ENCODE measurements at regions not wholly inside any gene's neighbourhood (a gene's known extent, or its start where the extent isn't known, plus 50 kb on each side); places are given as distances from the start of the nearest gene placed in this dataset.
"Not testable (repeated sequence)": the region's sequence is repeated elsewhere in the genome, so short reads cannot be mapped to it uniquely, and the experiment has no call there.

GRCh38 chr2:8122520-8122919 is 559.3 kb upstream of the ID2 start:
- Histone ChIP-seq H3K27ac (no peak overlapping the region), H3K4me1 (peaks cover 0 to 9% (median 7%) of the 10 kb centered on the region in 3 donors), H3K36me3 (no peaks in the 10 kb centered on the region), H3K4me3 (no peak overlapping the region), H3K9me3 (no peaks in the 10 kb centered on the region), H3K27me3 (no peaks in the 10 kb centered on the region)
- no peak for FAIRE-seq
- 85 to 94% methylated on average over 7 of the region's 7 CpGs for WGBS, 2 donors
- DNase-seq, result no peak
- ATAC-seq, result no peak
- intact Hi-C loops (cut with DNase I), result no loop called here
- no peak for TF ChIP-seq CTCF (IDR thresholded peaks at IDR 0.05)

- H3K9me3 ChIP-seq, result no peaks in the 10 kb centered on the region
- ATAC-seq (no peak), DNase-seq (no peak), FAIRE-seq (no peak)
- no peak overlapping the region for H3K27ac ChIP-seq
- no peaks in the 10 kb centered on the region for H3K27me3 ChIP-seq
- 48 to 51% methylated on average over 2 of the region's 2 CpGs for WGBS, 2 donors
- H3K4me3 ChIP-seq, result no peak overlapping the region
- intact Hi-C loops (cut with DNase I), result no loop called here
- no peaks in the 10 kb centered on the region for H3K36me3 ChIP-seq
- H3K4me1 ChIP-seq, result peaks cover 0 to 9% (median 7%) of the 10 kb centered on the region in 3 donors
- TF ChIP-seq CTCF (IDR thresholded peaks at IDR 0.05), result no peak
These were observed 558.4 kb upstream of the ID2 start for GRCh38 chr2:8123464-8123863.

DNA sequence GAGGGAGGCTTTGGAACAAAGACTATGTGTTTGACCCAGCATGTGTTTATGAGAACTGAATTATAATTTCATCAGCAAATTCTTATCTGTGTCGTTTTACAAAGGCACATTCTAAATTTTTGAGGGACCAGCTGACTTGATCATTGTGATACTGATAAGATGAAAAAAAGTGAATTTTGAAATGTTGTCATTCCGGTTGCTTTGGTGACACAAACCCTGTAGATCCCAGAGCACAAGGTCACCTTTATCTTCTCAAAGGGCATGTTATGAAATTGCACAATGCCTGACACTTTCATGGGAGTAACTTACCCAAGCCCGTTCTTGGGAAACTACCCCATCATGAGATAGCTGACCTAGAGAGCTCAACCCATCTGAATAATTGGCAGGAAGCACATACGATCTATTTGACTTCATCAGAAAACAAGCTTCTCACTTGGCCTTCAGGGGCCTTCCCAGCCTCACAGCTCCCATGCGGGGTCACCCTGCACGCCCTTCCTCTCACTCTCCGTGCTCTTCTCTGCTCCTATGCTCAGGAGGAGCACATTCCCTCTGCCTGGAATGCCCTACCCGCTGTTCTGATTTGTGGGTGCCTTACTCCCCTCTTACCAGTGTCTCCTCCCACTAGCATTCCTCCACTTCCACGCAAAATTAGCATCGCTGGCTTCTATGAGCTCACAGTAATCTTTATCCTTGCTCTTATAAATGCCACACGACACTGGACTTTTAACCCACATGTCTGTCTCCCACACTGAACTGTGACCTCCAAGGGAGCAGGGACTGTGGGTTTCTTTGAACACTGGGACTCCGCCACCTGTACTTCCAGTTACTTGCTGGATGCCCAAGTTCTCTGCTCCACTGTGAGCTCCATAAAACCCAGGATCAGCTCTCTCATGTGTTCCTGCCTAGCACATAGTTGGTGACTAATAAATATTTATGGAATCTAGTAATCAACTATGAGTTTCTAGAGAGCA is 555.8 kb upstream of the ID2 start:
- intact Hi-C loops (cut with DNase I), result no loop called here
- no peak for DNase-seq
- Histone ChIP-seq H3K27me3 (no peaks in the 10 kb centered on the region), H3K27ac (peak overlapping the region in 3 of 4 donors; percentile 39 to 68 (median 64)), H3K9me3 (no peaks in the 10 kb centered on the region), H3K4me1 (no peaks in the 10 kb centered on the region), H3K36me3 (no peaks in the 10 kb centered on the region), H3K4me3 (no peak overlapping the region)
- no peak for FAIRE-seq
- ATAC-seq, result peak in 3 of 4 donors; percentile 81 to 91 (median 85)
- WGBS, 2 donors, result 53 to 57% methylated on average over 12 of the region's 12 CpGs
- no peak for TF ChIP-seq CTCF (IDR thresholded peaks at IDR 0.05)

GRCh38 chr2:8126783-8127182 is 555.1 kb upstream of the ID2 start:
- DNase-seq, result no peak
- H3K4me1 ChIP-seq, result no peaks in the 10 kb centered on the region
- no peaks in the 10 kb centered on the region for H3K36me3 ChIP-seq
- H3K27ac ChIP-seq, result peak overlapping the region in 1 of 4 donors; percentile 64
- 89 to 93% methylated on average over 3 of the region's 3 CpGs for WGBS, 2 donors
- no peaks in the 10 kb centered on the region for H3K9me3 ChIP-seq
- TF ChIP-seq CTCF (IDR thresholded peaks at IDR 0.05), result no peak
- ATAC-seq, result no peak
- no peak for FAIRE-seq
- H3K27me3 ChIP-seq, result no peaks in the 10 kb centered on the region
- intact Hi-C loops (cut with DNase I), result no loop called here
- H3K4me3 ChIP-seq, result no peak overlapping the region

DNA sequence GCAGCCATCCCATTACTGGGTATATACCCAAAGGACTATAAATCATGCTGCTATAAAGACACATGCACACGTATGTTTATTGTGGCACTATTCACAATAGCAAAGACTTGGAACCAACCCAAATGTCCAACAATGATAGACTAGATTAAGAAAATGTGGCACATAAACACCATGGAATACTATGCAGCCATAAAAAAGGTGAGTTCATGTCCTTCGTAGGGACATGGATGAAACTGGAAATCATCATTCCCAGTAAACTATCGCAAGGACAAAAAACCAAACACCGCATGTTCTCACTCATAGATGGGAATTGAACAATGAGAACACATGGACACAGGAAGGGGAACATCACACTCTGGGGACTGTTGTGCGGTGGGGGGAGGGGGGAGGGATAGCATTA is 550.4 kb upstream of the ID2 start:
- H3K4me1 ChIP-seq; H3K4me3 ChIP-seq; DNase-seq; ATAC-seq; H3K27ac ChIP-seq; H3K9me3 ChIP-seq; H3K36me3 ChIP-seq; FAIRE-seq; H3K27me3 ChIP-seq; intact Hi-C loops (cut with DNase I): not testable (repeated sequence)
- 95 to 100% methylated on average over 2 to 3 of the region's 5 CpGs for WGBS, 2 donors
